K562 (cell line): ENCODE measurements at regions not wholly inside any gene's neighbourhood (a gene's known extent, or its start where the extent isn't known, plus 50 kb on each side); places are given as distances from the start of the nearest gene placed in this dataset.

Experiments
- C11orf30 ChIP-seq: fragments of 450-650 bp; IDR thresholded peaks from 2 replicates; pipeline ENCODE4 v1.6.1; 2016; ENCODE audit warnings: low read depth, mild to moderate bottlenecking
- CHD4 ChIP-seq: fragments of 200-600 bp; sonication (generic); IDR thresholded peaks from 3 replicates; pipeline ENCODE4 v1.6.1; 2012; ENCODE audit warnings: low read depth, mild to moderate bottlenecking, mixed read lengths, low read length, inconsistent platforms; ENCODE audit not compliant: insufficient read depth, insufficient replicate concordance, poor library complexity, severe bottlenecking
- FOXM1 ChIP-seq, 2 experiments: fragments of 450-650 bp in 1 of 2; sonication (generic) in 1 of 2; formaldehyde crosslinking in 1 of 2; IDR thresholded peaks; 2 replicates each; pipeline versions ENCODE4 v1.6.1 to v1.9.0; 2017 to 2022; ENCODE audit warnings: low read depth in 2 of 2, mild to moderate bottlenecking in 2 of 2, missing genetic modification reagents in 1 of 2, moderate library complexity in 1 of 2
- ILF3 ChIP-seq: fragments of 450-650 bp; IDR thresholded peaks from 2 replicates; pipeline ENCODE4 v1.6.1; 2018; ENCODE audit warnings: antibody characterized with exemption, mild to moderate bottlenecking, moderate library complexity, borderline replicate concordance
- JUNB ChIP-seq: fragments of 450-650 bp; formaldehyde crosslinking; conservative IDR thresholded peaks from 2 replicates; pipeline ENCODE4 v1.4.0; 2020; ENCODE audit warnings: mild to moderate bottlenecking
- MAFF ChIP-seq: IDR thresholded peaks from 2 replicates; pipeline ENCODE4 v1.6.1; 2012; ENCODE audit warnings: low read length, improper control_type of control experiment
- MYNN ChIP-seq, 2 experiments: sonication (generic); formaldehyde crosslinking in 1 of 2; IDR thresholded peaks; 2 replicates each; pipeline versions ENCODE4 v1.5.0 to v1.6.1; 2016 to 2020; ENCODE audit warnings: antibody characterized with exemption in 1 of 2, missing genetic modification reagents in 1 of 2
- PTTG1 ChIP-seq: fragments of 450-650 bp; IDR thresholded peaks from 2 replicates; pipeline ENCODE4 v1.6.1; 2016; ENCODE audit warnings: low read depth, mild to moderate bottlenecking, missing genetic modification characterization, missing compliant biosample characterization
- TBL1XR1 ChIP-seq, 2 experiments: IDR thresholded peaks; 2 replicates each; pipeline ENCODE4 v1.6.1; 2012; ENCODE audit warnings: improper control_type of control experiment in 2 of 2, low read length in 2 of 2, mild to moderate bottlenecking in 1 of 2
- U2AF1 ChIP-seq: fragments of 200-400 bp; formaldehyde crosslinking; optimal IDR thresholded peaks from 2 replicates; pipeline ENCODE3; 2017; ENCODE audit warnings: mild to moderate bottlenecking, low read depth, low read length, moderate library complexity
- YBX1 ChIP-seq: fragments of 450-650 bp; IDR thresholded peaks from 2 replicates; pipeline ENCODE4 v1.7.1; 2016; ENCODE audit warnings: mild to moderate bottlenecking
- ZKSCAN1 ChIP-seq: fragments of 150-350 bp; IDR thresholded peaks from 2 replicates; pipeline ENCODE4 v1.6.1; 2016; ENCODE audit warnings: low read depth, low read length
- ZNF316 ChIP-seq: fragments of 450-650 bp; IDR thresholded peaks from 2 replicates; pipeline ENCODE4 v1.6.1; 2016
- ZNF764 ChIP-seq: fragments of 250-450 bp; sonication (Bioruptor Pico); IDR thresholded peaks from 2 replicates; pipeline ENCODE4 v1.4.0; 2020; ENCODE audit warnings: low read depth, mild to moderate bottlenecking, moderate library complexity
- TF ChIP-seq, protein P1 (sequence below): fragments of 450-650 bp; conservative IDR thresholded peaks from 2 replicates; pipeline ENCODE4 v1.6.1; 2016; ENCODE audit warnings: missing genetic modification characterization, low read depth, mild to moderate bottlenecking, control low read depth, missing compliant biosample characterization
- TF ChIP-seq, protein P2 (sequence below): fragments of 250-450 bp; sonication (Bioruptor Pico); IDR thresholded peaks from 2 replicates; pipeline ENCODE4 v1.8.0; 2021; ENCODE audit warnings: mild to moderate bottlenecking, moderate library complexity
- TF ChIP-seq, protein P3 (sequence below): sonication (generic); formaldehyde crosslinking; IDR thresholded peaks from 2 replicates; pipeline ENCODE4 v1.4.0; 2020; ENCODE audit warnings: mild to moderate bottlenecking, missing genetic modification reagents
- TF ChIP-seq, protein P4 (sequence below): fragments of 450-650 bp; IDR thresholded peaks from one replicate; pipeline ENCODE4 v1.6.1; 2018; ENCODE audit warnings: mild to moderate bottlenecking, moderate library complexity; ENCODE audit not compliant: partially characterized antibody
- TF ChIP-seq, protein P5 (sequence below): fragments of 450-650 bp; formaldehyde crosslinking; IDR thresholded peaks from 2 replicates; pipeline ENCODE4 v1.4.0; 2022; ENCODE audit warnings: mild to moderate bottlenecking, moderate library complexity

DNA sequence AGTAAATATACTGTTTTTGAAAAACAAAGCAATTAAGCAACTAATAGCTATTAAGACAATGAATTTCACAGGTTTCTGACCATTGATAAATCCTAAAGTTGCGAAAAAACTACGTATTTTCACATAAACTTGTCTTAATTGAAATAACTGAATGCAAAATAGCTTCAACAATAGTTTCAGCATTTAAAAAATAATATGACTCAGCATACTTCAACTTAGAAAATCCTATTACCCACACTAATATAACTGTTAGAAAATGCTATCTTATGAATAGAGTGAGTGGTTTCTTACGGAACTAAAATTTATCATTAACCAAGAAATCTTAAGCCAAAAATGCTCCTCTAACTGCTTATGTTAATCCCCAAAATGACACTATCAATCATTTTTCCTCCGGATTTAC, 183.9 kb downstream of the AVL9 start (continued):
- TF ChIP-seq, protein P1, sequence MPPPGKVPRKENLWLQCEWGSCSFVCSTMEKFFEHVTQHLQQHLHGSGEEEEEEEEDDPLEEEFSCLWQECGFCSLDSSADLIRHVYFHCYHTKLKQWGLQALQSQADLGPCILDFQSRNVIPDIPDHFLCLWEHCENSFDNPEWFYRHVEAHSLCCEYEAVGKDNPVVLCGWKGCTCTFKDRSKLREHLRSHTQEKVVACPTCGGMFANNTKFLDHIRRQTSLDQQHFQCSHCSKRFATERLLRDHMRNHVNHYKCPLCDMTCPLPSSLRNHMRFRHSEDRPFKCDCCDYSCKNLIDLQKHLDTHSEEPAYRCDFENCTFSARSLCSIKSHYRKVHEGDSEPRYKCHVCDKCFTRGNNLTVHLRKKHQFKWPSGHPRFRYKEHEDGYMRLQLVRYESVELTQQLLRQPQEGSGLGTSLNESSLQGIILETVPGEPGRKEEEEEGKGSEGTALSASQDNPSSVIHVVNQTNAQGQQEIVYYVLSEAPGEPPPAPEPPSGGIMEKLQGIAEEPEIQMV = no peak
- TF ChIP-seq U2AF1 (no peak), TBL1XR1 (IDR thresholded peaks at IDR 0.05; ENCODE audit: low read length in 2 of 2) (no peak), MAFF (peak; percentile 53; the same call in 1 of the 2 replicates), PTTG1 (no peak), ZNF316 (peak; percentile 93), ILF3 (no peak), MYNN (IDR thresholded peaks at IDR 0.05) (no peak), MYNN (CRISPR knock-in tag; IDR thresholded peaks at IDR 0.05) (no peak), CHD4 (no peak), C11orf30 (peak; percentile 83), ZNF764 (CRISPR knock-in tag) (no peak), ZKSCAN1 (no peak), FOXM1 (IDR thresholded peaks at IDR 0.05; ENCODE audit: low read depth) (no peak), FOXM1 (CRISPR knock-in tag; IDR thresholded peaks at IDR 0.05; ENCODE audit: low read depth) (no peak), YBX1 (no peak), JUNB (CRISPR knock-in tag) (no peak)
- TF ChIP-seq, protein P2, sequence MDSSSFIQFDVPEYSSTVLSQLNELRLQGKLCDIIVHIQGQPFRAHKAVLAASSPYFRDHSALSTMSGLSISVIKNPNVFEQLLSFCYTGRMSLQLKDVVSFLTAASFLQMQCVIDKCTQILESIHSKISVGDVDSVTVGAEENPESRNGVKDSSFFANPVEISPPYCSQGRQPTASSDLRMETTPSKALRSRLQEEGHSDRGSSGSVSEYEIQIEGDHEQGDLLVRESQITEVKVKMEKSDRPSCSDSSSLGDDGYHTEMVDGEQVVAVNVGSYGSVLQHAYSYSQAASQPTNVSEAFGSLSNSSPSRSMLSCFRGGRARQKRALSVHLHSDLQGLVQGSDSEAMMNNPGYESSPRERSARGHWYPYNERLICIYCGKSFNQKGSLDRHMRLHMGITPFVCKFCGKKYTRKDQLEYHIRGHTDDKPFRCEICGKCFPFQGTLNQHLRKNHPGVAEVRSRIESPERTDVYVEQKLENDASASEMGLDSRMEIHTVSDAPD (CRISPR knock-in tag) = no peak
- TF ChIP-seq, protein P3, sequence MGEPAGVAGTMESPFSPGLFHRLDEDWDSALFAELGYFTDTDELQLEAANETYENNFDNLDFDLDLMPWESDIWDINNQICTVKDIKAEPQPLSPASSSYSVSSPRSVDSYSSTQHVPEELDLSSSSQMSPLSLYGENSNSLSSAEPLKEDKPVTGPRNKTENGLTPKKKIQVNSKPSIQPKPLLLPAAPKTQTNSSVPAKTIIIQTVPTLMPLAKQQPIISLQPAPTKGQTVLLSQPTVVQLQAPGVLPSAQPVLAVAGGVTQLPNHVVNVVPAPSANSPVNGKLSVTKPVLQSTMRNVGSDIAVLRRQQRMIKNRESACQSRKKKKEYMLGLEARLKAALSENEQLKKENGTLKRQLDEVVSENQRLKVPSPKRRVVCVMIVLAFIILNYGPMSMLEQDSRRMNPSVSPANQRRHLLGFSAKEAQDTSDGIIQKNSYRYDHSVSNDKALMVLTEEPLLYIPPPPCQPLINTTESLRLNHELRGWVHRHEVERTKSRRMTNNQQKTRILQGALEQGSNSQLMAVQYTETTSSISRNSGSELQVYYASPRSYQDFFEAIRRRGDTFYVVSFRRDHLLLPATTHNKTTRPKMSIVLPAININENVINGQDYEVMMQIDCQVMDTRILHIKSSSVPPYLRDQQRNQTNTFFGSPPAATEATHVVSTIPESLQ (CRISPR knock-in tag) = no peak
- TF ChIP-seq, protein P4, sequence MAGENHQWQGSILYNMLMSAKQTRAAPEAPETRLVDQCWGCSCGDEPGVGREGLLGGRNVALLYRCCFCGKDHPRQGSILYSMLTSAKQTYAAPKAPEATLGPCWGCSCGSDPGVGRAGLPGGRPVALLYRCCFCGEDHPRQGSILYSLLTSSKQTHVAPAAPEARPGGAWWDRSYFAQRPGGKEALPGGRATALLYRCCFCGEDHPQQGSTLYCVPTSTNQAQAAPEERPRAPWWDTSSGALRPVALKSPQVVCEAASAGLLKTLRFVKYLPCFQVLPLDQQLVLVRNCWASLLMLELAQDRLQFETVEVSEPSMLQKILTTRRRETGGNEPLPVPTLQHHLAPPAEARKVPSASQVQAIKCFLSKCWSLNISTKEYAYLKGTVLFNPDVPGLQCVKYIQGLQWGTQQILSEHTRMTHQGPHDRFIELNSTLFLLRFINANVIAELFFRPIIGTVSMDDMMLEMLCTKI = no peak
- TF ChIP-seq, protein P5, sequence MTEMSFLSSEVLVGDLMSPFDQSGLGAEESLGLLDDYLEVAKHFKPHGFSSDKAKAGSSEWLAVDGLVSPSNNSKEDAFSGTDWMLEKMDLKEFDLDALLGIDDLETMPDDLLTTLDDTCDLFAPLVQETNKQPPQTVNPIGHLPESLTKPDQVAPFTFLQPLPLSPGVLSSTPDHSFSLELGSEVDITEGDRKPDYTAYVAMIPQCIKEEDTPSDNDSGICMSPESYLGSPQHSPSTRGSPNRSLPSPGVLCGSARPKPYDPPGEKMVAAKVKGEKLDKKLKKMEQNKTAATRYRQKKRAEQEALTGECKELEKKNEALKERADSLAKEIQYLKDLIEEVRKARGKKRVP (CRISPR knock-in tag) = no peak
